SK-N-SH treated with all-trans-retinoic acid at 6 μM for 48 hours (cell line): ENCODE measurements at regions not wholly inside any gene's neighbourhood (a gene's known extent, or its start where the extent isn't known, plus 50 kb on each side); places are given as distances from the start of the nearest gene placed in this dataset.

Experiments
- CSDC2 ChIP-seq: fragments of 250-450 bp; sonication (Bioruptor Pico); IDR thresholded peaks from 2 replicates; pipeline ENCODE4 v1.5.0; 2020; ENCODE audit warnings: mild to moderate bottlenecking, moderate library complexity
- TF ChIP-seq, protein P1 (sequence below): fragments of 250-450 bp; sonication (Bioruptor Pico); IDR thresholded peaks from 2 replicates; pipeline ENCODE4 v1.8.0; 2020; ENCODE audit warnings: mild to moderate bottlenecking, moderate library complexity, borderline replicate concordance

- TF ChIP-seq, protein P1, sequence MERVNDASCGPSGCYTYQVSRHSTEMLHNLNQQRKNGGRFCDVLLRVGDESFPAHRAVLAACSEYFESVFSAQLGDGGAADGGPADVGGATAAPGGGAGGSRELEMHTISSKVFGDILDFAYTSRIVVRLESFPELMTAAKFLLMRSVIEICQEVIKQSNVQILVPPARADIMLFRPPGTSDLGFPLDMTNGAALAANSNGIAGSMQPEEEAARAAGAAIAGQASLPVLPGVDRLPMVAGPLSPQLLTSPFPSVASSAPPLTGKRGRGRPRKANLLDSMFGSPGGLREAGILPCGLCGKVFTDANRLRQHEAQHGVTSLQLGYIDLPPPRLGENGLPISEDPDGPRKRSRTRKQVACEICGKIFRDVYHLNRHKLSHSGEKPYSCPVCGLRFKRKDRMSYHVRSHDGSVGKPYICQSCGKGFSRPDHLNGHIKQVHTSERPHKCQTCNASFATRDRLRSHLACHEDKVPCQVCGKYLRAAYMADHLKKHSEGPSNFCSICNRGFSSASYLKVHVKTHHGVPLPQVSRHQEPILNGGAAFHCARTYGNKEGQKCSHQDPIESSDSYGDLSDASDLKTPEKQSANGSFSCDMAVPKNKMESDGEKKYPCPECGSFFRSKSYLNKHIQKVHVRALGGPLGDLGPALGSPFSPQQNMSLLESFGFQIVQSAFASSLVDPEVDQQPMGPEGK = no peak
- no peak for TF ChIP-seq CSDC2 (CRISPR knock-in tag)
Observed at GRCh38 chr18:67154979-67155378, 361.5 kb downstream of the DSEL start.
